ENCODE measurements at regions not wholly inside any gene's neighbourhood (a gene's known extent, or its start where the extent isn't known, plus 50 kb on each side); places are given as distances from the start of the nearest gene placed in this dataset.
A peak's percentile ranks its signal among the peaks of the same experiment; 100 is the strongest.

GRCh38 chr3:188002626-188003138, 151.3 kb upstream of the LPP start:
- H3K36me3 ChIP-seq: no peaks in the 10 kb centered on the region
- no peaks in the 10 kb centered on the region for H3K9me3 ChIP-seq
- peak overlapping the region in 1 of 2 donors; percentile 25 for H3K27ac ChIP-seq
- ATAC-seq: no peak
- no peak for TF ChIP-seq CTCF (IDR thresholded peaks at IDR 0.05)
- no peaks in the 10 kb centered on the region for H3K27me3 ChIP-seq
- no peak overlapping the region for H3K4me3 ChIP-seq
- DNase-seq: no peak
- peaks cover 0 to 35% of the 10 kb centered on the region in 2 donors for H3K4me1 ChIP-seq
- intact Hi-C loops (cut with DNase I): no loop called here

GRCh38 chr3:188003188-188004171, 150.5 kb upstream of the LPP start:
- H3K4me1 ChIP-seq: peaks cover 0 to 40% of the 10 kb centered on the region in 2 donors
- intact Hi-C loops (cut with DNase I): no loop called here
- H3K27ac ChIP-seq: peak overlapping the region in 1 of 2 donors; percentile 25
- H3K4me3 ChIP-seq: no peak overlapping the region
- H3K27me3 ChIP-seq: no peaks in the 10 kb centered on the region
- peak; percentile 88 for ATAC-seq
- peak in 1 of 4 donors; percentile 24 for DNase-seq
- no peaks in the 10 kb centered on the region for H3K9me3 ChIP-seq
- H3K36me3 ChIP-seq: no peaks in the 10 kb centered on the region
- TF ChIP-seq CTCF (IDR thresholded peaks at IDR 0.05): no peak

GRCh38 chr3:188006726-188007393, 147.1 kb upstream of the LPP start:
- H3K36me3 ChIP-seq: no peaks in the 10 kb centered on the region
- intact Hi-C loops (cut with DNase I): no loop called here
- no peak for TF ChIP-seq CTCF (IDR thresholded peaks at IDR 0.05)
- ATAC-seq: no peak
- peak in 1 of 4 donors; percentile 71 for DNase-seq
- no peaks in the 10 kb centered on the region for H3K27me3 ChIP-seq
- H3K9me3 ChIP-seq: peaks cover 0 to 9% of the 10 kb centered on the region in 2 donors
- peak overlapping the region in 1 of 2 donors; percentile 72 for H3K27ac ChIP-seq
- H3K4me3 ChIP-seq: no peak overlapping the region
- H3K4me1 ChIP-seq: peaks cover 0 to 32% of the 10 kb centered on the region in 2 donors

- ATAC-seq (peak; percentile 33), DNase-seq (peak in 2 of 4 donors; percentile 68 to 85)
- Histone ChIP-seq H3K27me3 (no peaks in the 10 kb centered on the region), H3K4me1 (peaks cover 0 to 27% of the 10 kb centered on the region in 2 donors), H3K9me3 (peaks cover 0 to 9% of the 10 kb centered on the region in 2 donors), H3K36me3 (no peaks in the 10 kb centered on the region), H3K27ac (peak overlapping the region in 1 of 2 donors; percentile 72), H3K4me3 (no peak overlapping the region)
- intact Hi-C loops (cut with DNase I): no loop called here
- TF ChIP-seq CTCF (IDR thresholded peaks at IDR 0.05): no peak
Observed at GRCh38 chr3:188007897-188008296, 146.1 kb upstream of the LPP start.
